ENCODE measurements at regions not wholly inside any gene's neighbourhood (a gene's known extent, or its start where the extent isn't known, plus 50 kb on each side); places are given as distances from the start of the nearest gene placed in this dataset.
"Not testable (repeated sequence)": the region's sequence is repeated elsewhere in the genome, so short reads cannot be mapped to it uniquely, and the experiment has no call there.

DNA sequence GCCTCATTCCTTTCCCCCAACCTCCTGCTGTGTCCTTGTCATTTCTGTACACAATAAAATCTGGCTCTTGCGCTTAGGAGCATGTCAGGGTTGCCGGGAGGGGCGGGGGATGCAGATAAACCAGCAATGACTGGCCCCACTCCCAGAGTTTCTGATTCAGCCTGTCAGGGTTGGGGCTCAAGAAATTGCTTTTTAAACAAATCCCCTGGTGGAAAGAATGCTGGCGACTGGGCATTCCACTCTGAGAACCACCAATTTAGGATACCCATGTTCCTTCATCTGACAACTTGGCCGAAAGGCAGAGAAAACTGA, 376.4 kb downstream of the TCERG1L start:
- H3K4me1 ChIP-seq, result peaks cover 0 to 12% (median 0%) of the 10 kb centered on the region in 9 donors
- no peaks in the 10 kb centered on the region for H3K9me3 ChIP-seq
- TF ChIP-seq, protein P1, sequence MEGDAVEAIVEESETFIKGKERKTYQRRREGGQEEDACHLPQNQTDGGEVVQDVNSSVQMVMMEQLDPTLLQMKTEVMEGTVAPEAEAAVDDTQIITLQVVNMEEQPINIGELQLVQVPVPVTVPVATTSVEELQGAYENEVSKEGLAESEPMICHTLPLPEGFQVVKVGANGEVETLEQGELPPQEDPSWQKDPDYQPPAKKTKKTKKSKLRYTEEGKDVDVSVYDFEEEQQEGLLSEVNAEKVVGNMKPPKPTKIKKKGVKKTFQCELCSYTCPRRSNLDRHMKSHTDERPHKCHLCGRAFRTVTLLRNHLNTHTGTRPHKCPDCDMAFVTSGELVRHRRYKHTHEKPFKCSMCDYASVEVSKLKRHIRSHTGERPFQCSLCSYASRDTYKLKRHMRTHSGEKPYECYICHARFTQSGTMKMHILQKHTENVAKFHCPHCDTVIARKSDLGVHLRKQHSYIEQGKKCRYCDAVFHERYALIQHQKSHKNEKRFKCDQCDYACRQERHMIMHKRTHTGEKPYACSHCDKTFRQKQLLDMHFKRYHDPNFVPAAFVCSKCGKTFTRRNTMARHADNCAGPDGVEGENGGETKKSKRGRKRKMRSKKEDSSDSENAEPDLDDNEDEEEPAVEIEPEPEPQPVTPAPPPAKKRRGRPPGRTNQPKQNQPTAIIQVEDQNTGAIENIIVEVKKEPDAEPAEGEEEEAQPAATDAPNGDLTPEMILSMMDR (IDR thresholded peaks at IDR 0.05), result no peak
- H3K27ac ChIP-seq, result no peak overlapping the region
- DNase-seq (peak in 1 of 2 donors; percentile 9), ATAC-seq (peak in 5 of 8 donors; percentile 39 to 81 (median 57))
- peaks cover 0 to 18% (median 5%) of the 10 kb centered on the region in 7 donors for H3K27me3 ChIP-seq
- no peak overlapping the region for H3K4me3 ChIP-seq
- intact Hi-C loops (cut with DNase I), result no loop called here
- H3K36me3 ChIP-seq, result no peaks in the 10 kb centered on the region
- 31 to 38% methylated on average over 5 of the region's 5 CpGs for WGBS, 2 donors

DNA sequence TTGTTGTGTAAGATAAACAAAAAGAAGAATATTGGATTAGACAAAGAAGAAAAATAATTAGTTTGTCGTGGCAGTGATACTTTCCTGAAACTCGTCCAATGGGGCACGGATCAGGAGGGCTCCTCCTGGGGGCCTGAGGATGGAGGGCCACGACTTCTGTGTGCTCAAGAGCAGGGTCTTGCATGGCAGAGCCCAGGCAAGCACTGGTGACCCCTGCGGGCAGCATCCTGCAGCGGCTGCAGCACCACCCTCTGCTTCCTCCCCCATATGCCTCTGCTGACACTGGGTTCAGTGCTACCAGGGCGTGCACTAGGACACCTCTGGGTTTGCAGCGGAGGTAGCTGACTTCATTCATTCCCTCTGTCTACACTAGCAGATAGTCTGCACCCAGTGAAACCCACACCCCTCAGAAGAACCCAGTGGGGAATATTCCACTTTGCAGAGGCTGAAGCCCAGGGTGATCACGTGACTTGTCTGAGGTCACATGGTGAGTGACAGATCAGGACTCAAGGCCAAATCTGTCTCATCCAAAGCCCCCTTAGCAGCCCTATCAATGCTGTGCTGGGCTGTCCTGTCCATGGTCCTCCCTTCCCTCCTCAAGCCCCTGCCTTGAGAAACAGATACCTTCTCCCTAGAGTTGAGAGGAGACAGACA, 375.5 kb downstream of the TCERG1L start:
- intact Hi-C loops (cut with DNase I), result no loop called here
- 60 to 64% methylated on average over 9 of the region's 9 CpGs for WGBS, 2 donors

DNA sequence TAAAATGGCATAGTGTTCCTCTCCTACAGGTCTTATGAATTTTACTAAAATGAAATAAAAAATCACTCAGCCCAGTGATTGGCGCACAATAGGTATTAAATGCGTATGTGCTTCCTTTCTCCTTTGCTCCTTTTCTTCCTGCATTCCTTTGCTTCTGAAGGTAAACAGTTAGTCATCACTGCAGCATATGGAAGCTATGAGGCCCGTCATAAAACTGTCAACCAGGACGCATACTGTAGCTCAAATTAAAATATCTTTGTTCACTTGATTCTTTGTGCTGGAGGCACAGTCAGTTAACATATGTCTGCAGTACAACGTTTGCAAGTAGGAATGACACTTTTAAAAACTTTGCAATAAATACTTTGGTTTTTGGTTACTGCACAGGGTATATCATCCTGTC, 374.7 kb downstream of the TCERG1L start:
- ATAC-seq (no peak), DNase-seq (no peak)
- Histone ChIP-seq H3K27me3 (peaks cover 0 to 7% (median under 1%) of the 10 kb centered on the region in 7 donors), H3K4me1 (peaks cover 0 to 12% (median 0%) of the 10 kb centered on the region in 9 donors), H3K4me3 (no peak overlapping the region), H3K36me3 (no peaks in the 10 kb centered on the region), H3K27ac (no peak overlapping the region), H3K9me3 (no peaks in the 10 kb centered on the region)
- TF ChIP-seq, protein P1 (IDR thresholded peaks at IDR 0.05), result no peak
- intact Hi-C loops (cut with DNase I), result no loop called here
- 69 to 80% methylated on average over 5 of the region's 5 CpGs for WGBS, 2 donors

More for the DNA sequence above, 375.5 kb downstream of the TCERG1L start:
- TF ChIP-seq, protein P1 (IDR thresholded peaks at IDR 0.05), result no peak
- Histone ChIP-seq H3K4me3 (no peak overlapping the region), H3K4me1 (peaks cover 0 to 12% (median 0%) of the 10 kb centered on the region in 9 donors), H3K36me3 (no peaks in the 10 kb centered on the region), H3K27me3 (peaks cover 0 to 14% (median 5%) of the 10 kb centered on the region in 7 donors), H3K9me3 (no peaks in the 10 kb centered on the region), H3K27ac (no peak overlapping the region)
- no peak for ATAC-seq
- DNase-seq, result no peak

DNA sequence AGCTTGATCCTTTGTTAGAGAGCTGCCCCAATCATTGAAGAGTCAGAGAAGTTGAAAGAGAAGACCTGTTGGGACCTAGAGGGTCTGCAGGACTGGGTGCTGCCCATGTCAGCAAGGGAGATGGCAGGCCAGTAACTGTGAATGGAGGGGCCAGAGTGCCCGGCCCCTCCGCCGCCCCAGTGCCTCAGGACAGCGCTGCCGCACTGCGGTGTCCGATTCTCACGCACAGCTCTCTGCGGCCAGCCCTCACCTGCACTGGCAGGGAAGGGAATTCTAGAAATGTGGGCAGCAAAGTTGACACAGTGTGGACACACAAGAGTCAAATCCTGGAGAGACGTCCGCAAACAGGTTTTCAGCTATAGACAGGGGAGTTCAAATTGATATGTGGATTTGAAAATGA, 373.5 kb downstream of the TCERG1L start:
- H3K27me3 ChIP-seq, result peaks cover 0 to 14% (median 0%) of the 10 kb centered on the region in 7 donors

DNA sequence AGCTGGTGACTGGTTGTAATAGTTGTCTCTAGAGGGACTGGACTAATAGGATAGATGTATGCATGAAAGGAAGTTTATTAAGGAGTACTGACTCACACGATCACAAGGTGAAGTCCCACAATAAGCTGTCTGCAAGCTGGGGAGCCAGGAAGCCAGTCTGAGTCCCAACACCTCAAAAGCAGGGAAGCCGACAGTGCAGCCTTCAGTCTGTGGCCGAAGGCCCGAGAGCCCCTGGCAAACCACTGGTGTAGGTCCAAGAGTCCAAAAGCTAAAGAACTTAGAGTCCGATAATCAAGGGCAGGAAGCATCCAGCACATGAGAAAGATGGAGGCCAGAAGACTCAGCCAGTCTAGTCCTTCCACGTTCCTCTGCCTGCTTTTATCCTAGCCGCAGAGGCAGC, 372.6 kb downstream of the TCERG1L start:
- H3K4me1 ChIP-seq, result peaks cover 0 to 12% (median 0%) of the 10 kb centered on the region in 9 donors
- H3K9me3 ChIP-seq; H3K36me3 ChIP-seq; ATAC-seq; intact Hi-C loops (cut with DNase I); H3K4me3 ChIP-seq; DNase-seq; H3K27ac ChIP-seq: not testable (repeated sequence)
- peaks cover 0 to 22% (median 0%) of the 10 kb centered on the region in 7 donors for H3K27me3 ChIP-seq
- WGBS, 2 donors, result 87% methylated on average over 7 of the region's 7 CpGs

More for the DNA sequence above, 373.5 kb downstream of the TCERG1L start:
- intact Hi-C loops (cut with DNase I), result no loop called here
- Histone ChIP-seq H3K36me3 (no peaks in the 10 kb centered on the region), H3K9me3 (no peaks in the 10 kb centered on the region), H3K4me3 (no peak overlapping the region), H3K27ac (no peak overlapping the region), H3K4me1 (peaks cover 0 to 12% (median 0%) of the 10 kb centered on the region in 9 donors)
- ATAC-seq (no peak), DNase-seq (no peak)
- TF ChIP-seq, protein P1 (IDR thresholded peaks at IDR 0.05), result no peak
- 84 to 88% methylated on average over 11 of the region's 11 CpGs for WGBS, 2 donors
